ENCODE measurements at regions not wholly inside any gene's neighbourhood (a gene's known extent, or its start where the extent isn't known, plus 50 kb on each side); places are given as distances from the start of the nearest gene placed in this dataset.

DNA sequence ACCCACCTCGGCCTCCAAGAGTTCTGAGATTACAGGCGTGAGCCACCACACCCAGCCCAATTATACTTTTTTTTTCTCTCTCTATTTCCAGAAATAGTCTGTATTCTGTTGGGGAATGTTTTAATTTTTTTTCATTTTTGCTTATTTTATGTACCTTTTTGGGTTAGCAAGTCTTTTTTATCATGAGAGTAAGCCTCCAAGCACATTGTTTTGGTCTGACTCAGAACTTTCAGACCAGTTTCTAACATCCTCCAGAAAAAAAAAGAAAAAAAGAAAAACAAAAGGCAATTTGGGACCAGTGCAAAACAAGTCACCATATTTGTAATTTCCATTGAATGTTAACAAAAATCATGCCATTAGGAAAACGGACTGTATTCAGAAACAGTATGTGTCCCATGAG is 1465.5 kb downstream of the SLITRK5 start:
- Histone ChIP-seq H3K36me3 (ENCODE audit: low read depth) (no peaks in the 10 kb centered on the region), H3K9me2 (ENCODE audit: insufficient read depth) (no peaks in the 10 kb centered on the region), H2AFZ (no peak overlapping the region), H4K20me1 (ENCODE audit: insufficient read depth) (no peaks in the 10 kb centered on the region), H3K4me1 (replicated peaks; ENCODE audit: insufficient read depth) (no peaks in the 10 kb centered on the region), H3K4me3 (no peak overlapping the region), H3K9me3 (ENCODE audit: insufficient read depth, low read depth) (no peaks in the 10 kb centered on the region), H3K27ac (no peak overlapping the region), H3K4me2 (no peak overlapping the region), H3K79me2 (ENCODE audit: low read depth) (no peaks in the 10 kb centered on the region), H3F3A (ENCODE audit: insufficient read depth, low read depth) (no peaks in the 10 kb centered on the region), H3K27me3 (ENCODE audit: insufficient read depth, low read depth) (no peaks in the 10 kb centered on the region)
- ChIA-PET POLR2A (ENCODE audit: unreplicated experiment) (no interaction called here), CTCF (no interaction called here)
- BruUV-seq (replicated peaks) = no TSS peak
- no peak for TF ChIP-seq EZH2 (IDR thresholded peaks at IDR 0.05; ENCODE audit: low read depth)
- TF ChIP-seq, protein P1, sequence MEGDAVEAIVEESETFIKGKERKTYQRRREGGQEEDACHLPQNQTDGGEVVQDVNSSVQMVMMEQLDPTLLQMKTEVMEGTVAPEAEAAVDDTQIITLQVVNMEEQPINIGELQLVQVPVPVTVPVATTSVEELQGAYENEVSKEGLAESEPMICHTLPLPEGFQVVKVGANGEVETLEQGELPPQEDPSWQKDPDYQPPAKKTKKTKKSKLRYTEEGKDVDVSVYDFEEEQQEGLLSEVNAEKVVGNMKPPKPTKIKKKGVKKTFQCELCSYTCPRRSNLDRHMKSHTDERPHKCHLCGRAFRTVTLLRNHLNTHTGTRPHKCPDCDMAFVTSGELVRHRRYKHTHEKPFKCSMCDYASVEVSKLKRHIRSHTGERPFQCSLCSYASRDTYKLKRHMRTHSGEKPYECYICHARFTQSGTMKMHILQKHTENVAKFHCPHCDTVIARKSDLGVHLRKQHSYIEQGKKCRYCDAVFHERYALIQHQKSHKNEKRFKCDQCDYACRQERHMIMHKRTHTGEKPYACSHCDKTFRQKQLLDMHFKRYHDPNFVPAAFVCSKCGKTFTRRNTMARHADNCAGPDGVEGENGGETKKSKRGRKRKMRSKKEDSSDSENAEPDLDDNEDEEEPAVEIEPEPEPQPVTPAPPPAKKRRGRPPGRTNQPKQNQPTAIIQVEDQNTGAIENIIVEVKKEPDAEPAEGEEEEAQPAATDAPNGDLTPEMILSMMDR (conservative IDR thresholded peaks at IDR 0.05) = no peak
- DNase-seq = no peak
- intact Hi-C loops (cut with micrococcal nuclease; ENCODE audit: unreplicated experiment) = no loop called here

DNA sequence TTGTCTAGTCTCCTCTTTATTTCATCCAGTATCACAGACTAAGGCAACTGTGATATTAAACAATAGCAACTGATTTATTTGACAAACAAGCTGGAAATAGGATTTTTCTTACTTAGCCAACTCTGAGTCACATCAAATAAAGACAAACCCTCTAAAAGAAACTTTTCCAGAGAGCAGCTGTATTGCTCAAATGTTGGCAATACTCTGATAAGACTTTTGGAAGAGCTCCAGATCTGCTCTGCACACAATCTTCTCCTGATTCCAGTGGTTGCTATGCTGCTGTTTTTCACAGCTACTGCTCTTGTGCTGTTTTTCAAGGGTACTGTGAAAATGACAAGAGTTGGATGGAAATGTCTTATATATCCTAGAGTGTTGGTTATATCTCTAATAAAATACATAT is 1479.2 kb downstream of the SLITRK5 start:
- no peaks in the 10 kb centered on the region for H3K27me3 ChIP-seq (ENCODE audit: insufficient read depth, low read depth)
- H3K9me3 ChIP-seq (ENCODE audit: insufficient read depth, low read depth) = no peaks in the 10 kb centered on the region
- no peaks in the 10 kb centered on the region for H3F3A ChIP-seq (ENCODE audit: insufficient read depth, low read depth)
- H3K4me2 ChIP-seq = no peak overlapping the region
- H3K4me3 ChIP-seq = no peak overlapping the region
- H3K79me2 ChIP-seq (ENCODE audit: low read depth) = no peaks in the 10 kb centered on the region
- POLR2A ChIA-PET (ENCODE audit: unreplicated experiment) = no interaction called here
- no peak overlapping the region for H3K27ac ChIP-seq
- TF ChIP-seq, protein P1 (conservative IDR thresholded peaks at IDR 0.05) = no peak
- TF ChIP-seq EZH2 (IDR thresholded peaks at IDR 0.05; ENCODE audit: low read depth) = no peak
- DNase-seq = no peak
- H3K9me2 ChIP-seq (ENCODE audit: insufficient read depth) = no peaks in the 10 kb centered on the region
- no peaks in the 10 kb centered on the region for H3K4me1 ChIP-seq (replicated peaks; ENCODE audit: insufficient read depth)
- CTCF ChIA-PET = no interaction called here
- no peak overlapping the region for H2AFZ ChIP-seq
- no peaks in the 10 kb centered on the region for H4K20me1 ChIP-seq (ENCODE audit: insufficient read depth)
- BruUV-seq (replicated peaks) = no TSS peak
- no peaks in the 10 kb centered on the region for H3K36me3 ChIP-seq (ENCODE audit: low read depth)
- intact Hi-C loops (cut with micrococcal nuclease; ENCODE audit: unreplicated experiment) = no loop called here

DNA sequence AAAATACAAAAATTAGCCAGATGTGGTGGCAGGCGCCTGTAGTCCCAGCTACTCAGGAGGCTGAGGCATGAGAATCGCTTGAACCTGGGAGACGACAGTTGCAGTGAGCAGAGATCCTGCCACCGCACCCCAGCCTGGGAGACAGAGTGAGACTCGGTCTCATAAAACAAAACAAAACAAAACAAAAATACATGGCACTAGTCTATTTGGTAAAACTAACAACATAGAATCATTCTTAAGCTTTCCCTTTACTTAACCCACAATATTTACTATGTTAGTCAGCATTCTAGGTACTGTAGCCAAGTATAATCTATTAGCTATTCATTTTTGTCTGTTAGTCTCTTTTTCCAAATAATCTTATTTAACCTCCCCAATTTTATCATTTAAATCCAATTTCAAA is 1482.8 kb downstream of the SLITRK5 start:
- TF ChIP-seq, protein P1 (conservative IDR thresholded peaks at IDR 0.05) = no peak
- no peak for TF ChIP-seq EZH2 (IDR thresholded peaks at IDR 0.05; ENCODE audit: low read depth)
- Histone ChIP-seq H3K36me3 (ENCODE audit: low read depth) (no peaks in the 10 kb centered on the region), H3K9me3 (ENCODE audit: insufficient read depth, low read depth) (no peaks in the 10 kb centered on the region), H4K20me1 (ENCODE audit: insufficient read depth) (no peaks in the 10 kb centered on the region), H3K4me3 (no peak overlapping the region), H2AFZ (no peak overlapping the region), H3K4me2 (no peak overlapping the region), H3K4me1 (replicated peaks; ENCODE audit: insufficient read depth) (no peaks in the 10 kb centered on the region), H3K27me3 (ENCODE audit: insufficient read depth, low read depth) (no peaks in the 10 kb centered on the region), H3F3A (ENCODE audit: insufficient read depth, low read depth) (no peaks in the 10 kb centered on the region), H3K9me2 (ENCODE audit: insufficient read depth) (no peaks in the 10 kb centered on the region), H3K79me2 (ENCODE audit: low read depth) (no peaks in the 10 kb centered on the region), H3K27ac (no peak overlapping the region)
- ChIA-PET POLR2A (ENCODE audit: unreplicated experiment) (no interaction called here), CTCF (no interaction called here)
- intact Hi-C loops (cut with micrococcal nuclease; ENCODE audit: unreplicated experiment) = no loop called here
- BruUV-seq (replicated peaks) = no TSS peak
- no peak for DNase-seq
